CD8-positive, alpha-beta memory T cell (primary cell): ENCODE measurements at regions not wholly inside any gene's neighbourhood (a gene's known extent, or its start where the extent isn't known, plus 50 kb on each side); places are given as distances from the start of the nearest gene placed in this dataset.
"Not testable (repeated sequence)": the region's sequence is repeated elsewhere in the genome, so short reads cannot be mapped to it uniquely, and the experiment has no call there.

ENCODE experiments used
- CTCF ChIA-PET: fragments of 350-600 bp; sonication (Branson Sonifier 250); formaldehyde crosslinking; loops from one replicate; lab custom pipeline; 2021; ENCODE audit warnings: antibody characterized with exemption; lab: Charles Lee
- POLR2A ChIA-PET: fragments of 350-600 bp; sonication (Branson Sonifier 250); formaldehyde crosslinking; loops from one replicate; lab custom pipeline; 2021; ENCODE audit warnings: antibody characterized with exemption; lab: Charles Lee
- DNase-seq, 5 donors: peaks; one replicate each; pipeline versions ENCODE4 v3.0.0 to v3.0.0-alpha.2; 2020 to 2022; ENCODE audit warnings: mixed read lengths in 1 of 5
- H3K27ac ChIP-seq: one replicate; pipeline ENCODE4 v1.7.0; 2013; ENCODE audit warnings: low read depth, mild to moderate bottlenecking, low read length, moderate library complexity
- H3K27me3 ChIP-seq: 2 replicates; pipeline ENCODE4 v1.7.0; 2013; ENCODE audit warnings: low read length, mild to moderate bottlenecking; ENCODE audit not compliant: insufficient read depth, poor library complexity, severe bottlenecking
- H3K36me3 ChIP-seq: 2 replicates; pipeline ENCODE4 v1.7.0; 2013; ENCODE audit warnings: mild to moderate bottlenecking, low read length, moderate library complexity; ENCODE audit not compliant: insufficient read depth
- H3K4me1 ChIP-seq: 2 replicates; pipeline ENCODE4 v1.7.0; 2013; ENCODE audit warnings: mild to moderate bottlenecking, low read length, moderate library complexity; ENCODE audit not compliant: insufficient read depth
- H3K4me3 ChIP-seq: 2 replicates; pipeline ENCODE4 v1.7.0; 2013; ENCODE audit warnings: mild to moderate bottlenecking, low read length
- H3K9me3 ChIP-seq: 2 replicates; pipeline ENCODE4 v1.7.0; 2013; ENCODE audit warnings: mild to moderate bottlenecking, low read length
- H3K27ac Mint-ChIP-seq, 8 donors: one replicate each; pipeline ENCODE4 v1.8.0; 2020 to 2021; ENCODE audit warnings: mixed read lengths in 8 of 8, mild to moderate bottlenecking in 6 of 8, inconsistent platforms in 3 of 8, moderate library complexity in 3 of 8
- H3K27me3 Mint-ChIP-seq, 2 donors: one replicate each; pipeline ENCODE4 v1.8.0; 2020 to 2021; ENCODE audit warnings: mixed read lengths in 2 of 2, mild to moderate bottlenecking in 1 of 2, moderate library complexity in 1 of 2
- H3K36me3 Mint-ChIP-seq, 3 donors: one replicate each; pipeline ENCODE4 v1.8.0; 2020 to 2021; ENCODE audit warnings: mixed read lengths in 3 of 3, inconsistent platforms in 1 of 3, mild to moderate bottlenecking in 1 of 3
- H3K4me1 Mint-ChIP-seq, 3 donors: one replicate each; pipeline ENCODE4 v1.8.0; 2020 to 2021; ENCODE audit warnings: mixed read lengths in 3 of 3, inconsistent platforms in 1 of 3, mild to moderate bottlenecking in 1 of 3
- H3K4me3 Mint-ChIP-seq, 7 donors: one replicate each; pipeline ENCODE4 v1.8.0; 2020 to 2021; ENCODE audit warnings: mixed read lengths in 7 of 7, mild to moderate bottlenecking in 6 of 7, moderate library complexity in 4 of 7, inconsistent platforms in 2 of 7
- H3K9me3 Mint-ChIP-seq, 5 donors: one replicate each; pipeline ENCODE4 v1.8.0; 2020 to 2022; ENCODE audit warnings: mixed read lengths in 5 of 5, mild to moderate bottlenecking in 3 of 5, moderate library complexity in 2 of 5, inconsistent platforms in 1 of 5

DNA sequence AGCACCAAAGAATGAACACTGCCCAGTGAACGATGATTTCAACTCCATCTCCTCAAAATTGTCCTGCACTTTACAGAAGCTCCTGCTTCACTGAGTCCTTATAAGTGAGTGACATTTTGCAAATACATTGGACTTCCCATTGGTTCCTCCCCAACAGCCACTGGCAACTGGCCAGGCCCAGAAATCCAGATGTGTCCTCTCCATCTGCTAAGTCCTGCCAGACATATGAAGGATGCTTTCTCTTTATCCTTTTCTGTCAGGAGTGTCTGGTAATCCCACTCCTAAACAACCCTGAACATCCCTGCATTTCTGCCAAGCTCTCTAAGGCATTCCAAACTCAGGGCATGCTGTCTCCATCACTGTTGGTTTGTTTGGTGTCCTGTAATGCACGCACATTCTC lies 271.8 kb downstream of the RRAGC start:
- Histone ChIP-seq H3K4me1 (no peaks in the 10 kb centered on the region), H3K27me3 (no peaks in the 10 kb centered on the region), H3K36me3 (no peaks in the 10 kb centered on the region), H3K4me3 (no peak overlapping the region), H3K9me3 (no peaks in the 10 kb centered on the region), H3K27ac (no peak overlapping the region)
- no peak overlapping the region for H3K4me3 Mint-ChIP-seq
- H3K4me1 Mint-ChIP-seq: peaks cover 4 to 13% (median 8%) of the 10 kb centered on the region in 3 donors
- peaks cover 8 to 22% of the 10 kb centered on the region in 2 donors for H3K27me3 Mint-ChIP-seq
- POLR2A ChIA-PET: no interaction called here
- H3K27ac Mint-ChIP-seq: no peak overlapping the region
- peaks cover 0 to 6% (median 0%) of the 10 kb centered on the region in 3 donors for H3K36me3 Mint-ChIP-seq
- CTCF ChIA-PET: no interaction called here
- DNase-seq: no peak
- H3K9me3 Mint-ChIP-seq: peaks cover 2 to 5% (median 2%) of the 10 kb centered on the region in 5 donors

- Mint-ChIP-seq H3K27me3 (peaks cover 7 to 26% of the 10 kb centered on the region in 2 donors), H3K9me3 (no peaks in the 10 kb centered on the region), H3K36me3 (no peaks in the 10 kb centered on the region), H3K27ac (no peak overlapping the region), H3K4me1 (peaks cover 4 to 13% (median 8%) of the 10 kb centered on the region in 3 donors), H3K4me3 (no peak overlapping the region)
- CTCF ChIA-PET: no interaction called here
- H3K36me3 ChIP-seq: no peaks in the 10 kb centered on the region
- H3K4me3 ChIP-seq: no peak overlapping the region
- H3K4me1 ChIP-seq: no peaks in the 10 kb centered on the region
- no peaks in the 10 kb centered on the region for H3K9me3 ChIP-seq
- POLR2A ChIA-PET: no interaction called here
- H3K27ac ChIP-seq: no peak overlapping the region
- peak; percentile 10 to 57 (median 21) for DNase-seq
- no peaks in the 10 kb centered on the region for H3K27me3 ChIP-seq
These were observed 272.5 kb downstream of the RRAGC start for GRCh38 chr1:38586993-38587646.

DNA sequence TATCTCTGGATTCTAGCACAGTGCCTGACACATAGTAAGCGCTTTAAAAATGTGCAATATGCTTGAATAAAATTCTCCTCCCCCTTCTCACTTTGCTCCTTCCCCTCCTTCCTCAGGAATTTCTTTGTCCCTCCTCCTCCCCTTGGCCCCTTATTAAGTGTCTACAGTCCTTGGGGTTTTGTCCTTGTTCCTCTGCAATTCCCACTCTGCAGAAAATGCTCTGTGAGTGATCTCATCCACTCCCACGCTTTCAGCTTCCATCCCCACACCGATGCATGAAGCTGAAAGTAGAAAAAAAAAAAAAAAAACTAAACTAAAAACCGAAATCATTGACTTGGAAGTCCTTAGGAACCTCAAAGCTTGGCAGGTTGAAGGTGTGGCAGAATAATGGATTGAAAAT lies 273.6 kb downstream of the RRAGC start:
- Histone ChIP-seq H3K4me3 (no peak overlapping the region), H3K27me3 (no peaks in the 10 kb centered on the region), H3K9me3 (no peaks in the 10 kb centered on the region), H3K27ac (no peak overlapping the region), H3K36me3 (no peaks in the 10 kb centered on the region), H3K4me1 (no peaks in the 10 kb centered on the region)
- peaks cover 13 to 31% of the 10 kb centered on the region in 2 donors for H3K27me3 Mint-ChIP-seq
- POLR2A ChIA-PET: no interaction called here
- CTCF ChIA-PET: interaction anchor here (1.1 to 1.2 kb wide), 2 partner anchors 10 to 11 kb away, joined by 3 to 4 read pairs; no protein-coding TSS in a partner anchor
- peaks cover 4 to 13% (median 8%) of the 10 kb centered on the region in 3 donors for H3K4me1 Mint-ChIP-seq
- no peaks in the 10 kb centered on the region for H3K36me3 Mint-ChIP-seq
- H3K4me3 Mint-ChIP-seq: no peak overlapping the region
- H3K27ac Mint-ChIP-seq: no peak overlapping the region
- no peak for DNase-seq
- no peaks in the 10 kb centered on the region for H3K9me3 Mint-ChIP-seq

DNA sequence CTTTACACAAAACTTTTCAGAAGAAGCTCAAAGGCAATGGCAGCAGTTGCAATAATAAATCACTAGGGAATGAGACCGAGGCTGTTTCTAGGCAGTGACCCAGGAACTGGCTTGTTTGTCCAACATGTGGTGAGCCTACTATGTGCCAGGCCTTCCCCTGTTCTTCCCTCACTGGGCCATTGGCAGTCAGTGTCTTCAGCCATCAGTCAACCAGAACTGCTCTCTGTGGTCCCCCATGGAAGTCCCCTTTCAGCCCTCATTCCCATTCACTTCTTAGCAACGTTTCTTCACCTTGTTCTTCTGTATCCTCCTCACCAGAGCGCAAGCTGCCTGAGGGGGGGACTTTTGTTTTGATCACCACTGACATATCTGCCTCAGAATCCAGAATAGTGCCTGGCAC lies 274.1 kb downstream of the RRAGC start:
- Mint-ChIP-seq H3K27ac (no peak overlapping the region), H3K9me3 (no peaks in the 10 kb centered on the region), H3K4me3 (no peak overlapping the region), H3K36me3 (no peaks in the 10 kb centered on the region), H3K27me3 (peaks cover 17 to 36% of the 10 kb centered on the region in 2 donors), H3K4me1 (peaks cover 4 to 13% (median 8%) of the 10 kb centered on the region in 3 donors)
- no peaks in the 10 kb centered on the region for H3K36me3 ChIP-seq
- H3K4me1 ChIP-seq: no peaks in the 10 kb centered on the region
- H3K27me3 ChIP-seq: no peaks in the 10 kb centered on the region
- ChIA-PET POLR2A (no interaction called here), CTCF (interaction anchor here (1.1 to 1.2 kb wide), 2 partner anchors 9 to 11 kb away, joined by 3 to 4 read pairs; no protein-coding TSS in a partner anchor)
- DNase-seq: no peak
- no peaks in the 10 kb centered on the region for H3K9me3 ChIP-seq
- no peak overlapping the region for H3K4me3 ChIP-seq
- no peak overlapping the region for H3K27ac ChIP-seq

- Mint-ChIP-seq H3K9me3 (no peaks in the 10 kb centered on the region), H3K27ac (no peak overlapping the region), H3K4me1 (peaks cover 4 to 13% (median 8%) of the 10 kb centered on the region in 3 donors), H3K27me3 (peaks cover 20 to 43% of the 10 kb centered on the region in 2 donors), H3K4me3 (no peak overlapping the region), H3K36me3 (no peaks in the 10 kb centered on the region)
- Histone ChIP-seq H3K4me3 (no peak overlapping the region), H3K27me3 (peaks cover 4% of the 10 kb centered on the region), H3K4me1 (no peaks in the 10 kb centered on the region), H3K9me3 (no peaks in the 10 kb centered on the region), H3K36me3 (no peaks in the 10 kb centered on the region), H3K27ac (no peak overlapping the region)
- DNase-seq: no peak
- ChIA-PET CTCF (no interaction called here), POLR2A (no interaction called here)
These were observed 274.9 kb downstream of the RRAGC start for GRCh38 chr1:38584448-38585355.

GRCh38 chr1:38583287-38583686 lies 276.3 kb downstream of the RRAGC start:
- CTCF ChIA-PET, H3K4me3 ChIP-seq, H3K9me3 Mint-ChIP-seq, H3K27ac Mint-ChIP-seq, H3K36me3 Mint-ChIP-seq, H3K27ac ChIP-seq, H3K4me3 Mint-ChIP-seq, H3K4me1 ChIP-seq, H3K36me3 ChIP-seq, H3K9me3 ChIP-seq, H3K27me3 ChIP-seq, DNase-seq, POLR2A ChIA-PET: not testable (repeated sequence)
- Mint-ChIP-seq H3K4me1 (peaks cover 4 to 13% (median 8%) of the 10 kb centered on the region in 3 donors), H3K27me3 (peaks cover 26 to 49% of the 10 kb centered on the region in 2 donors)

GRCh38 chr1:38581396-38581795 lies 278.2 kb downstream of the RRAGC start:
- Histone ChIP-seq H3K36me3 (no peaks in the 10 kb centered on the region), H3K4me1 (no peaks in the 10 kb centered on the region), H3K4me3 (no peak overlapping the region), H3K27ac (no peak overlapping the region), H3K27me3 (peaks cover 19% of the 10 kb centered on the region), H3K9me3 (no peaks in the 10 kb centered on the region)
- H3K27me3 Mint-ChIP-seq: peaks cover 38 to 53% of the 10 kb centered on the region in 2 donors
- no peaks in the 10 kb centered on the region for H3K36me3 Mint-ChIP-seq
- ChIA-PET CTCF (no interaction called here), POLR2A (no interaction called here)
- no peaks in the 10 kb centered on the region for H3K9me3 Mint-ChIP-seq
- H3K4me3 Mint-ChIP-seq: no peak overlapping the region
- DNase-seq: no peak
- H3K27ac Mint-ChIP-seq: no peak overlapping the region
- H3K4me1 Mint-ChIP-seq: peaks cover 7 to 18% (median 14%) of the 10 kb centered on the region in 3 donors

GRCh38 chr1:38580594-38580993 lies 279.0 kb downstream of the RRAGC start:
- Histone ChIP-seq H3K4me3 (no peak overlapping the region), H3K9me3 (no peaks in the 10 kb centered on the region), H3K27ac (no peak overlapping the region), H3K4me1 (no peaks in the 10 kb centered on the region), H3K36me3 (no peaks in the 10 kb centered on the region), H3K27me3 (peaks cover 19% of the 10 kb centered on the region)
- H3K4me1 Mint-ChIP-seq: peaks cover 7 to 17% (median 12%) of the 10 kb centered on the region in 3 donors
- H3K4me3 Mint-ChIP-seq: no peak overlapping the region
- DNase-seq: no peak
- no peak overlapping the region for H3K27ac Mint-ChIP-seq
- H3K27me3 Mint-ChIP-seq: peaks cover 38 to 57% of the 10 kb centered on the region in 2 donors
- ChIA-PET CTCF (interaction anchor here (0.8 kb wide), 1 partner anchor 44 kb away, joined by 3 read pairs; no protein-coding TSS in a partner anchor), POLR2A (no interaction called here)
- H3K9me3 Mint-ChIP-seq: no peaks in the 10 kb centered on the region
- no peaks in the 10 kb centered on the region for H3K36me3 Mint-ChIP-seq
